PFSK-1 (cell line): ENCODE measurements at regions not wholly inside any gene's neighbourhood (a gene's known extent, or its start where the extent isn't known, plus 50 kb on each side); places are given as distances from the start of the nearest gene placed in this dataset.

Experiments
- FOXP2 ChIP-seq: optimal IDR thresholded peaks from 2 replicates; pipeline ENCODE3; 2011; ENCODE audit warnings: borderline replicate concordance, control low read depth, inconsistent platforms; ENCODE audit not compliant: insufficient read depth; ENCODE audit errors: extremely low read length, extremely low read depth
- POLR2AphosphoS5 ChIP-seq: IDR thresholded peaks from 2 replicates; pipeline ENCODE4 v1.6.1; 2012; ENCODE audit warnings: low read depth, mild to moderate bottlenecking, control low read depth, low read length, moderate library complexity
- SIN3A ChIP-seq: IDR thresholded peaks from 2 replicates; pipeline ENCODE4 v1.6.1; 2012; ENCODE audit warnings: mild to moderate bottlenecking, low read length, moderate library complexity, borderline replicate concordance; ENCODE audit not compliant: insufficient read depth
- TAF1 ChIP-seq: IDR thresholded peaks from 2 replicates; pipeline ENCODE4 v1.6.1; 2012; ENCODE audit warnings: low read length, control low read depth, borderline replicate concordance; ENCODE audit not compliant: insufficient read depth
- TF ChIP-seq, protein P1 (sequence below), 2 experiments: IDR thresholded peaks; 2 replicates each; pipeline versions ENCODE4 v1.6.1 to v1.8.0; 2011 to 2012; ENCODE audit warnings: low read depth in 2 of 2, low read length in 2 of 2, control low read depth in 1 of 2, inconsistent platforms in 1 of 2, mild to moderate bottlenecking in 1 of 2, moderate library complexity in 1 of 2; ENCODE audit not compliant: insufficient read depth in 1 of 2

DNA sequence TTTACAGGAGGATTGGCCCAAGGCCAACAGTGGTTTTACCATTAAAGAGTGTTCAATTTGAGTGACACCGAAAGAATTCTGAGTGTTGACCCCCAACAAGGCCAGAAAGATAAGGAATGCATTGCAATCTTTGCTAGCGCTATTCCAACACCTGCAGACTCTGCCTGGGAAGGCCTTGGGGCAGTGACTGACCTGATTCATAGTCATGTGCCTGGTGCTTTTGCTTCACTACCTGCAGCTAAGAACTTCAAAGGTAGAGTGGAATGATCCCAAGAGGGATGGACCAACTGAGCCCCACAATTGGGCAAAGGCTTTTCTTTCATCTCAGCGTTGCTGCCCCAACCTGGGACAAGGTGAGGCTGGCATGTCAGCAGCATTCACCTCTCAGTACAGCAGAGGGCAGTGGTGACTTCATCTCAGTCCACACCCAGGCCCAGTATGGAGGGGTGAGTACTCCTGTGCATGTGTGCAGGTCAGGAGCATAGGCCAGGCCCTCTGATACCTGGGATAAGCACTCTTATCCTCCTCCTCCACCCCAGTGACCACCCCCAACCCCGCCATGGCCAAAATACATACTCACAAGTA lies 149.6 kb upstream of the GNAO1 start:
- TF ChIP-seq SIN3A = no peak
- TF ChIP-seq POLR2AphosphoS5 = no peak
- TF ChIP-seq, protein P1, sequence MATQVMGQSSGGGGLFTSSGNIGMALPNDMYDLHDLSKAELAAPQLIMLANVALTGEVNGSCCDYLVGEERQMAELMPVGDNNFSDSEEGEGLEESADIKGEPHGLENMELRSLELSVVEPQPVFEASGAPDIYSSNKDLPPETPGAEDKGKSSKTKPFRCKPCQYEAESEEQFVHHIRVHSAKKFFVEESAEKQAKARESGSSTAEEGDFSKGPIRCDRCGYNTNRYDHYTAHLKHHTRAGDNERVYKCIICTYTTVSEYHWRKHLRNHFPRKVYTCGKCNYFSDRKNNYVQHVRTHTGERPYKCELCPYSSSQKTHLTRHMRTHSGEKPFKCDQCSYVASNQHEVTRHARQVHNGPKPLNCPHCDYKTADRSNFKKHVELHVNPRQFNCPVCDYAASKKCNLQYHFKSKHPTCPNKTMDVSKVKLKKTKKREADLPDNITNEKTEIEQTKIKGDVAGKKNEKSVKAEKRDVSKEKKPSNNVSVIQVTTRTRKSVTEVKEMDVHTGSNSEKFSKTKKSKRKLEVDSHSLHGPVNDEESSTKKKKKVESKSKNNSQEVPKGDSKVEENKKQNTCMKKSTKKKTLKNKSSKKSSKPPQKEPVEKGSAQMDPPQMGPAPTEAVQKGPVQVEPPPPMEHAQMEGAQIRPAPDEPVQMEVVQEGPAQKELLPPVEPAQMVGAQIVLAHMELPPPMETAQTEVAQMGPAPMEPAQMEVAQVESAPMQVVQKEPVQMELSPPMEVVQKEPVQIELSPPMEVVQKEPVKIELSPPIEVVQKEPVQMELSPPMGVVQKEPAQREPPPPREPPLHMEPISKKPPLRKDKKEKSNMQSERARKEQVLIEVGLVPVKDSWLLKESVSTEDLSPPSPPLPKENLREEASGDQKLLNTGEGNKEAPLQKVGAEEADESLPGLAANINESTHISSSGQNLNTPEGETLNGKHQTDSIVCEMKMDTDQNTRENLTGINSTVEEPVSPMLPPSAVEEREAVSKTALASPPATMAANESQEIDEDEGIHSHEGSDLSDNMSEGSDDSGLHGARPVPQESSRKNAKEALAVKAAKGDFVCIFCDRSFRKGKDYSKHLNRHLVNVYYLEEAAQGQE (IDR thresholded peaks at IDR 0.05; ENCODE audit: insufficient read depth in 1 of 2, low read depth in 2 of 2, low read length in 2 of 2) = no peak
- no peak for TF ChIP-seq FOXP2
- no peak for TF ChIP-seq TAF1
